H9 (cell line): ENCODE measurements at regions not wholly inside any gene's neighbourhood (a gene's known extent, or its start where the extent isn't known, plus 50 kb on each side); places are given as distances from the start of the nearest gene placed in this dataset.
A peak's percentile ranks its signal among the peaks of the same experiment; 100 is the strongest.

ENCODE experiments used
- DNase-seq: peaks from one replicate; pipeline ENCODE4 v3.0.0-alpha.2; 2017
- H2AFZ ChIP-seq: one replicate; pipeline ENCODE4 v1.6.1; 2013; ENCODE audit warnings: mild to moderate bottlenecking, low read length, control low read depth, moderate library complexity
- H2AK5ac ChIP-seq: 2 replicates; pipeline ENCODE4 v1.6.1; 2013; ENCODE audit warnings: low read length, control low read depth, mixed read lengths; ENCODE audit not compliant: insufficient read length
- H2BK120ac ChIP-seq: one replicate; pipeline ENCODE4 v1.6.1; 2013; ENCODE audit warnings: low read depth, mild to moderate bottlenecking, low read length, control low read depth, inconsistent platforms; ENCODE audit not compliant: poor library complexity, severe bottlenecking
- H2BK12ac ChIP-seq: 2 replicates; pipeline ENCODE4 v1.6.1; 2013; ENCODE audit warnings: low read length, control low read depth, mixed read lengths, low read depth; ENCODE audit not compliant: insufficient read length
- H2BK15ac ChIP-seq: 2 replicates; pipeline ENCODE4 v1.6.1; 2013; ENCODE audit warnings: low read depth, low read length, control low read depth
- H2BK20ac ChIP-seq: one replicate; pipeline ENCODE4 v1.6.1; 2013; ENCODE audit warnings: low read depth, mild to moderate bottlenecking, low read length, control low read depth, inconsistent platforms; ENCODE audit not compliant: poor library complexity, severe bottlenecking
- H2BK5ac ChIP-seq: 2 replicates; pipeline ENCODE4 v1.6.1; 2013; ENCODE audit warnings: low read length, control low read depth, mixed read lengths; ENCODE audit not compliant: insufficient read length
- H3K14ac ChIP-seq: 2 replicates; pipeline ENCODE4 v1.6.1; 2013; ENCODE audit warnings: low read length, control low read depth; ENCODE audit not compliant: insufficient read depth
- H3K18ac ChIP-seq: 2 replicates; pipeline ENCODE4 v1.6.1; 2013; ENCODE audit warnings: low read depth, mild to moderate bottlenecking, mixed read lengths, low read length, control low read depth; ENCODE audit not compliant: insufficient read length
- H3K23ac ChIP-seq: 2 replicates; pipeline ENCODE4 v1.6.1; 2013; ENCODE audit warnings: low read length, control low read depth, mixed read lengths, low read depth; ENCODE audit not compliant: insufficient read length
- H3K23me2 ChIP-seq: 2 replicates; pipeline ENCODE4 v1.6.1; 2013; ENCODE audit warnings: low read depth, mild to moderate bottlenecking, mixed read lengths, low read length, control low read depth; ENCODE audit not compliant: insufficient read length, poor library complexity, severe bottlenecking
- H3K27ac ChIP-seq: 2 replicates; pipeline ENCODE4 v1.5.1; 2013; ENCODE audit warnings: low read length, control low read depth, mixed read lengths, low read depth; ENCODE audit not compliant: insufficient read length
- H3K27me3 ChIP-seq: 2 replicates; pipeline ENCODE4 v1.6.1; 2013; ENCODE audit warnings: low read length, control low read depth, inconsistent platforms; ENCODE audit not compliant: insufficient read depth
- H3K4ac ChIP-seq: 2 replicates; pipeline ENCODE4 v1.6.1; 2013; ENCODE audit warnings: low read depth, mild to moderate bottlenecking, control low read depth, inconsistent platforms, low read length, moderate library complexity
- H3K4me1 ChIP-seq: 2 replicates; pipeline ENCODE4 v1.6.1; 2013; ENCODE audit warnings: low read length, control low read depth, inconsistent platforms; ENCODE audit not compliant: insufficient read depth
- H3K4me2 ChIP-seq: 2 replicates; pipeline ENCODE4 v1.6.1; 2013; ENCODE audit warnings: low read length, control low read depth, mixed read lengths; ENCODE audit not compliant: insufficient read length, insufficient read depth
- H3K56ac ChIP-seq: 2 replicates; pipeline ENCODE4 v1.6.1; 2013; ENCODE audit warnings: low read depth, mild to moderate bottlenecking, mixed read lengths, low read length, control low read depth; ENCODE audit not compliant: insufficient read length
- H3K79me1 ChIP-seq: 2 replicates; pipeline ENCODE4 v1.6.1; 2013; ENCODE audit warnings: low read depth, mild to moderate bottlenecking, moderate library complexity, low read length, control low read depth, inconsistent platforms; ENCODE audit not compliant: insufficient read depth, poor library complexity, severe bottlenecking
- H3K79me2 ChIP-seq: 2 replicates; pipeline ENCODE4 v1.6.1; 2013; ENCODE audit warnings: low read length, control low read depth, inconsistent platforms; ENCODE audit not compliant: insufficient read depth
- H3K9ac ChIP-seq: 2 replicates; pipeline ENCODE4 v1.6.1; 2013; ENCODE audit warnings: low read length, control low read depth, mixed read lengths; ENCODE audit not compliant: insufficient read length; ENCODE audit errors: extremely low read depth
- H3K9me3 ChIP-seq: one replicate; pipeline ENCODE4 v1.6.1; 2013; ENCODE audit warnings: low read depth, low read length, inconsistent platforms; ENCODE audit not compliant: control insufficient read depth
- H3T11ph ChIP-seq: one replicate; pipeline ENCODE4 v1.6.1; 2013; ENCODE audit warnings: mild to moderate bottlenecking, low read length, control low read depth, inconsistent platforms
- H4K20me1 ChIP-seq: one replicate; pipeline ENCODE4 v1.6.1; 2013; ENCODE audit not compliant: control insufficient read depth, insufficient read length, insufficient read depth
- H4K5ac ChIP-seq: 2 replicates; pipeline ENCODE4 v1.6.1; 2013; ENCODE audit warnings: low read depth, mild to moderate bottlenecking, mixed read lengths, low read length, control low read depth; ENCODE audit not compliant: insufficient read length
- H4K8ac ChIP-seq: replicated peaks from 2 replicates; pipeline ENCODE4 v1.6.1; 2013; ENCODE audit warnings: low read length, control low read depth, mixed read lengths, low read depth; ENCODE audit not compliant: insufficient read length
- H4K91ac ChIP-seq: 2 replicates; pipeline ENCODE4 v1.6.1; 2013; ENCODE audit warnings: low read depth, mild to moderate bottlenecking, moderate library complexity, mixed read lengths, low read length, control low read depth; ENCODE audit not compliant: insufficient read length
- H3K27ac Mint-ChIP-seq, 3 experiments: 2 replicates in 2 of 3; 3 replicates in 1 of 3; pipeline ENCODE4 v1.8.0; 2020 to 2021; ENCODE audit warnings: mixed read lengths in 3 of 3, mild to moderate bottlenecking in 1 of 3, moderate library complexity in 1 of 3
- H3K27me3 Mint-ChIP-seq: 2 replicates; pipeline ENCODE4 v1.8.0; 2021; ENCODE audit warnings: low read depth, mild to moderate bottlenecking, moderate library complexity, mixed read lengths
- H3K36me3 Mint-ChIP-seq, 3 experiments: 2 replicates in 2 of 3; 3 replicates in 1 of 3; pipeline ENCODE4 v1.8.0; 2020 to 2021; ENCODE audit warnings: low read depth in 3 of 3, mixed read lengths in 3 of 3; ENCODE audit not compliant: insufficient read depth in 1 of 3
- H3K4me1 Mint-ChIP-seq, 2 experiments: 2 replicates each; pipeline ENCODE4 v1.8.0; 2020; ENCODE audit warnings: mixed read lengths in 2 of 2
- H3K4me3 Mint-ChIP-seq, 2 experiments: 2 replicates in 1 of 2; 3 replicates in 1 of 2; pipeline ENCODE4 v1.8.0; 2020 to 2021; ENCODE audit warnings: mild to moderate bottlenecking in 2 of 2, mixed read lengths in 2 of 2, moderate library complexity in 1 of 2
- H3K9me3 Mint-ChIP-seq, 2 experiments: 2 replicates in 1 of 2; 3 replicates in 1 of 2; pipeline ENCODE4 v1.8.0; 2020; ENCODE audit warnings: mild to moderate bottlenecking in 2 of 2, mixed read lengths in 2 of 2, moderate library complexity in 1 of 2
- CTCF ChIP-seq: fragments of 200-600 bp; sonication (generic); conservative IDR thresholded peaks from 3 replicates; pipeline ENCODE4 v1.8.0; 2021; ENCODE audit warnings: antibody characterized with exemption, mild to moderate bottlenecking

- Histone ChIP-seq H3K9me3 (no peaks in the 10 kb centered on the region), H3K9ac (no peak overlapping the region), H3K56ac (no peak overlapping the region), H3T11ph (no peak overlapping the region), H2BK12ac (no peak overlapping the region), H2BK120ac (no peak overlapping the region), H4K91ac (no peak overlapping the region), H3K4me1 (no peaks in the 10 kb centered on the region), H2AK5ac (no peak overlapping the region), H2BK15ac (no peak overlapping the region), H3K23ac (no peak overlapping the region), H3K4ac (no peak overlapping the region), H3K27me3 (no peaks in the 10 kb centered on the region), H4K20me1 (no peaks in the 10 kb centered on the region), H4K8ac (no peak overlapping the region), H3K79me2 (no peaks in the 10 kb centered on the region), H3K79me1 (no peaks in the 10 kb centered on the region), H3K14ac (no peak overlapping the region), H3K23me2 (no peaks in the 10 kb centered on the region), H2BK20ac (no peak overlapping the region), H2AFZ (no peak overlapping the region), H3K4me2 (no peak overlapping the region), H3K27ac (no peak overlapping the region), H3K18ac (no peak overlapping the region), H2BK5ac (no peak overlapping the region), H4K5ac (no peak overlapping the region)
- Mint-ChIP-seq H3K4me3 (no peak overlapping the region; a peak in 1 of 5 replicates), H3K9me3 (no peaks in the 10 kb centered on the region), H3K4me1 (peaks cover 2 to 14% of the 10 kb centered on the region in 2 experiments; a peak in 2 of 4 replicates), H3K36me3 (no peaks in the 10 kb centered on the region), H3K27ac (peak overlapping the region in 1 of 3 experiments; percentile 11; a peak in 1 of 7 replicates), H3K27me3 (peaks cover 2% of the 10 kb centered on the region; the same call in 1 of the 2 replicates)
- DNase-seq = no peak
- TF ChIP-seq CTCF = no peak
Measured at GRCh38 chr12:29930503-29930902, 146.8 kb upstream of the TMTC1 start.
